Keratinocyte (primary cell): ENCODE measurements at regions not wholly inside any gene's neighbourhood (a gene's known extent, or its start where the extent isn't known, plus 50 kb on each side); places are given as distances from the start of the nearest gene placed in this dataset.

Source experiments
- DNase-seq: peaks from one replicate; pipeline ENCODE4 v3.0.0-alpha.2; 2011; ENCODE audit warnings: low read depth, missing footprints, low spot score
- FAIRE-seq: peaks from 2 replicates; lab custom pipeline; 2011; peaks lifted over from hg19 to GRCh38; lab: Jason Lieb, UNC
- H2AFZ ChIP-seq: 2 replicates; pipeline ENCODE4 v1.6.0; 2012; ENCODE audit warnings: low read length, control low read depth, inconsistent platforms; ENCODE audit not compliant: control insufficient read depth
- H3K27ac ChIP-seq: 2 replicates; pipeline ENCODE4 v1.5.1; 2011; ENCODE audit warnings: low read length; ENCODE audit not compliant: control insufficient read depth, insufficient read depth
- H3K27me3 ChIP-seq: 3 replicates; pipeline ENCODE4 v1.6.0; 2011; ENCODE audit warnings: low read length; ENCODE audit not compliant: control insufficient read depth, insufficient read depth; ENCODE audit errors: extremely low read depth
- H3K36me3 ChIP-seq, 2 experiments: 2 replicates in 1 of 2; 3 replicates in 1 of 2; pipeline ENCODE4 v1.5.1; 2011; ENCODE audit warnings: low read length in 2 of 2, mild to moderate bottlenecking in 1 of 2; ENCODE audit not compliant: control insufficient read depth in 2 of 2, insufficient read depth in 2 of 2; ENCODE audit errors: extremely low read depth in 1 of 2
- H3K4me1 ChIP-seq: 3 replicates; pipeline ENCODE4 v1.5.1; 2011; ENCODE audit warnings: low read length; ENCODE audit not compliant: control insufficient read depth, insufficient read depth; ENCODE audit errors: extremely low read depth
- H3K4me2 ChIP-seq: 3 replicates; pipeline ENCODE4 v1.6.0; 2011; ENCODE audit warnings: low read depth, low read length; ENCODE audit not compliant: control insufficient read depth, insufficient read depth; ENCODE audit errors: extremely low read depth
- H3K4me3 ChIP-seq, 3 experiments: fragments of 200-600 bp in 1 of 3; sonication (generic) in 1 of 3; 2 replicates in 2 of 3; 3 replicates in 1 of 3; pipeline ENCODE4 v1.5.1; 2011 to 2016; ENCODE audit warnings: low read length in 3 of 3, mild to moderate bottlenecking in 3 of 3, control low read depth in 2 of 3, inconsistent platforms in 1 of 3, low read depth in 1 of 3, mixed read lengths in 1 of 3, mixed run types in 1 of 3, moderate library complexity in 1 of 3; ENCODE audit not compliant: control insufficient read depth in 2 of 3, insufficient read depth in 2 of 3; ENCODE audit errors: extremely low read depth in 1 of 3
- H3K79me2 ChIP-seq: 2 replicates; pipeline ENCODE4 v1.6.0; 2012; ENCODE audit warnings: low read length; ENCODE audit not compliant: control insufficient read depth, insufficient read depth
- H3K9ac ChIP-seq: 3 replicates; pipeline ENCODE4 v1.6.0; 2011; ENCODE audit warnings: low read length; ENCODE audit not compliant: control insufficient read depth, insufficient read depth; ENCODE audit errors: extremely low read depth
- H3K9me1 ChIP-seq: 3 replicates; pipeline ENCODE4 v1.6.0; 2011; ENCODE audit warnings: low read length; ENCODE audit not compliant: control insufficient read depth, insufficient read depth; ENCODE audit errors: extremely low read depth
- H3K9me3 ChIP-seq: 2 replicates; pipeline ENCODE4 v1.5.1; 2012; ENCODE audit warnings: low read depth, low read length; ENCODE audit not compliant: control insufficient read depth
- H4K20me1 ChIP-seq: 3 replicates; pipeline ENCODE4 v1.6.0; 2011; ENCODE audit warnings: low read length; ENCODE audit not compliant: control insufficient read depth, insufficient read depth; ENCODE audit errors: extremely low read depth
- EZH2 ChIP-seq: IDR thresholded peaks from one replicate; pipeline ENCODE4 v1.6.1; 2012; ENCODE audit warnings: inconsistent platforms, mild to moderate bottlenecking, low read length, moderate library complexity
- dilution Hi-C: fragments of 300-500 bp; cut with MboI; formaldehyde crosslinking; loops from one replicate; pipeline ENCODE4 v1.7.0; 2020; ENCODE audit warnings: low sequenced_read_pairs; ENCODE audit not compliant: extremely low pct_ligation_motif_present
- TF ChIP-seq, protein P1 (sequence below), 3 experiments: IDR thresholded peaks in 1 of 3; conservative IDR thresholded peaks in 1 of 3; optimal IDR thresholded peaks in 1 of 3; 2 replicates in 2 of 3; 3 replicates in 1 of 3; pipeline versions ENCODE3 to v1.5.1; 2011; ENCODE audit warnings: low read length in 3 of 3, mild to moderate bottlenecking in 3 of 3, moderate library complexity in 2 of 3, control low read depth in 1 of 3, inconsistent platforms in 1 of 3; ENCODE audit not compliant: insufficient read depth in 2 of 3; ENCODE audit errors: extremely low read depth in 1 of 3

DNA sequence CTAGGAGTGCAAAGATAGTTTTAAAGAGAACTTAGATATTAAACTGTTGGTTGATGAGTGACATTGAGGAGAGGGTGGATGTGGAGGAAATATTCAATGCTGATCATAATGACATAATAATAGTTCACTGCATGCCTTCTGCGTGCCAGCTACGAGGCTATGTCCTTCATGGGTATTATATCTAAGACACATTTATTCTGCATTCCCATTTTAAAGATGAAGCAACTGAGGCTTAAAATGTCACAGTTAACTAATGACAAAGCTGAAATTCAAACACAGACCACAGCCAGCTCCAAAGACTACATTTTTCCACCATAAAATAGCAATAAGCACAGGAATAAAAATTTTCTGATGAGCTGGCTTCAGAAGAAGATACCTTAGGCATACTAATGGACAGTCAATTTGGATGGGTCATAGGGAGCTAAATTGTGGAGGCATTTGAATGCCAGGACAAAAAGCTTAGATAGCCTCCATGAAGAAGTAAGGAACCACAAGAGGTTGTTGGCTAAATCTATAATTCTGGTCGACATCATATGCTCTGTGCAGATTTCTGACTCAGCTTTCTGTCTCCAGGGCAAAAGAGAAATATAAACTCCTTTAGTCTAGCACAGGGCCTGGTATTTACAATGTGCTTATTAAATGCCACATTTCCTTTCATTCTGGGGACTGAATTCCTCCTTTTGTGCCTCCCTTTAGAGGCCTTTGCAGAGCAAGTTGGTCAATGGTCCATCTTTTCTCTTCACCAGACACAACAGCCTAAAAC, 71.2 kb upstream of the NRIP1 start:
- DNase-seq = no peak
- Histone ChIP-seq H3K4me2 (no peak overlapping the region), H3K27me3 (no peaks in the 10 kb centered on the region), H3K36me3 (no peaks in the 10 kb centered on the region), H4K20me1 (no peaks in the 10 kb centered on the region), H3K4me3 (no peak overlapping the region), H3K27ac (no peak overlapping the region), H3K4me1 (peaks cover 10% of the 10 kb centered on the region), H3K9me1 (no peaks in the 10 kb centered on the region), H2AFZ (no peak overlapping the region), H3K79me2 (no peaks in the 10 kb centered on the region), H3K9ac (no peak overlapping the region), H3K9me3 (no peaks in the 10 kb centered on the region)
- no peak for TF ChIP-seq EZH2
- TF ChIP-seq, protein P1, sequence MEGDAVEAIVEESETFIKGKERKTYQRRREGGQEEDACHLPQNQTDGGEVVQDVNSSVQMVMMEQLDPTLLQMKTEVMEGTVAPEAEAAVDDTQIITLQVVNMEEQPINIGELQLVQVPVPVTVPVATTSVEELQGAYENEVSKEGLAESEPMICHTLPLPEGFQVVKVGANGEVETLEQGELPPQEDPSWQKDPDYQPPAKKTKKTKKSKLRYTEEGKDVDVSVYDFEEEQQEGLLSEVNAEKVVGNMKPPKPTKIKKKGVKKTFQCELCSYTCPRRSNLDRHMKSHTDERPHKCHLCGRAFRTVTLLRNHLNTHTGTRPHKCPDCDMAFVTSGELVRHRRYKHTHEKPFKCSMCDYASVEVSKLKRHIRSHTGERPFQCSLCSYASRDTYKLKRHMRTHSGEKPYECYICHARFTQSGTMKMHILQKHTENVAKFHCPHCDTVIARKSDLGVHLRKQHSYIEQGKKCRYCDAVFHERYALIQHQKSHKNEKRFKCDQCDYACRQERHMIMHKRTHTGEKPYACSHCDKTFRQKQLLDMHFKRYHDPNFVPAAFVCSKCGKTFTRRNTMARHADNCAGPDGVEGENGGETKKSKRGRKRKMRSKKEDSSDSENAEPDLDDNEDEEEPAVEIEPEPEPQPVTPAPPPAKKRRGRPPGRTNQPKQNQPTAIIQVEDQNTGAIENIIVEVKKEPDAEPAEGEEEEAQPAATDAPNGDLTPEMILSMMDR (optimal IDR thresholded peaks at IDR 0.05 in 1 of 3, IDR thresholded peaks at IDR 0.05 in 1 of 3, conservative IDR thresholded peaks at IDR 0.05 in 1 of 3; ENCODE audit: extremely low read depth in 1 of 3, insufficient read depth in 2 of 3, low read length in 3 of 3) = no peak
- dilution Hi-C loops = no loop called here
- FAIRE-seq = no peak

DNA sequence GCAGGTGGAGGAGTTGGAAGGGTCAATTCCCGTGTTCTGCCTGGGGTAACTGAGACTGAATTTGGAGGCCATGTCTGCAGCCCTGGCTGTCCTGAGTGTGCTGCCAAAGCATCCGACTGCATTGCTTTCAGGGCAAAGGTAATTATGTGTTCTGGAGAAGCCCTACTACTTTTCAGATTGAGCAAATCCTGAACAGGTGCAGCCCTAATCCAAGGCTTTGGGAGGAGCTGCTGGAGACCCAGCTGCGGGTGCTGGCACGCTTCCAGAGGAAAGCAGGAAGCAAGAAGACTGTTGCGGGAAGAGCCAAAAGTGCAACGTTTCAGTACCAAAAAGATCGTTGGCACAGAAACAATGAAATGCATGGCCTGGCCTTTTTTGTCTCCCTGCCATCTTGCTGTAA, 73.7 kb upstream of the NRIP1 start:
- dilution Hi-C loops = no loop called here
- no peak for DNase-seq
- TF ChIP-seq, protein P1 (optimal IDR thresholded peaks at IDR 0.05 in 1 of 3, IDR thresholded peaks at IDR 0.05 in 1 of 3, conservative IDR thresholded peaks at IDR 0.05 in 1 of 3; ENCODE audit: extremely low read depth in 1 of 3, insufficient read depth in 2 of 3, low read length in 3 of 3) = no peak
- TF ChIP-seq EZH2 = no peak
- Histone ChIP-seq H3K9me1 (no peaks in the 10 kb centered on the region), H2AFZ (no peak overlapping the region), H3K79me2 (no peaks in the 10 kb centered on the region), H3K36me3 (no peaks in the 10 kb centered on the region), H3K27me3 (no peaks in the 10 kb centered on the region), H3K4me2 (no peak overlapping the region), H3K9me3 (no peaks in the 10 kb centered on the region), H3K4me3 (no peak overlapping the region), H3K27ac (no peak overlapping the region), H3K9ac (no peak overlapping the region), H3K4me1 (peaks cover 10% of the 10 kb centered on the region), H4K20me1 (no peaks in the 10 kb centered on the region)
- no peak for FAIRE-seq
